ENCODE measurements at regions not wholly inside any gene's neighbourhood (a gene's known extent, or its start where the extent isn't known, plus 50 kb on each side); places are given as distances from the start of the nearest gene placed in this dataset.

GRCh38 chr15:95105229-95105628 is 873.9 kb downstream of the MCTP2 start:
- no peak for TF ChIP-seq EZH2 (IDR thresholded peaks at IDR 0.05; ENCODE audit: borderline replicate concordance, low read length)
- TF ChIP-seq CTCF (IDR thresholded peaks at IDR 0.05; ENCODE audit: low read length), result no peak
